HUES64 (cell line): ENCODE measurements at regions not wholly inside any gene's neighbourhood (a gene's known extent, or its start where the extent isn't known, plus 50 kb on each side); places are given as distances from the start of the nearest gene placed in this dataset.

ENCODE experiments used
- H3K27ac ChIP-seq: 2 replicates; pipeline ENCODE4 v1.7.0; 2013; ENCODE audit warnings: low read depth, low read length, inconsistent platforms
- H3K27me3 ChIP-seq: 2 replicates; pipeline ENCODE4 v1.6.1; 2013; ENCODE audit warnings: mild to moderate bottlenecking, low read length; ENCODE audit not compliant: insufficient read depth
- H3K36me3 ChIP-seq: 2 replicates; pipeline ENCODE4 v1.6.1; 2013; ENCODE audit warnings: mild to moderate bottlenecking, low read length; ENCODE audit not compliant: insufficient read depth
- H3K4me1 ChIP-seq: 2 replicates; pipeline ENCODE4 v1.6.1; 2013; ENCODE audit warnings: mild to moderate bottlenecking, low read length, moderate library complexity; ENCODE audit not compliant: insufficient read depth
- H3K4me3 ChIP-seq: 2 replicates; pipeline ENCODE4 v1.5.1; 2013; ENCODE audit warnings: mild to moderate bottlenecking, low read length, moderate library complexity
- H3K9ac ChIP-seq: 2 replicates; pipeline ENCODE4 v1.6.1; 2013; ENCODE audit warnings: mild to moderate bottlenecking, low read depth, low read length
- H3K9me3 ChIP-seq: 2 replicates; pipeline ENCODE4 v1.6.1; 2013; ENCODE audit warnings: low read depth, low read length; ENCODE audit not compliant: insufficient read depth
- WGBS: fragments of 150-250, 120-280 bp; methylation state at CpG from one replicate; pipeline ENCODE4 v1.1.7; 2013; ENCODE audit warnings: missing lambda C conversion rate; 5-methylcytosine and 5-hydroxymethylcytosine counted together

DNA sequence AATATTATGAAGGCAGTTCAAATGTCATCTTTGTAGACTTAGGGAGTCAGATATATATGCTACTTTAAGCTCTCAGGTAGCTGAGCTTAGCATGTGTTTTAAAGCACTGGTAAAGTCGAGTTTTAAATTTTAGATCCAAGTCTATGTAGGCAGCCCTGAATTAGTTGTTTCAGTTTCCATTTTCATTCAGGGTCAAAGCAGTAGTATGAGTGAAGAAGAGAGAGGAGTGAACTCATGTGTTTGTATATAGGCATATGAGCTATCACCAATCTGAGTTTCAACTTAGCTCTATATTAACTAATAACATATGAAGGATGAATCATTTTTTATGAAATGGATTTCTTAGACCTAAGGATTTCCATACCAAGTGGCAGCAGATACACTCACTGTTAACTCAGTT lies 1353.4 kb downstream of the FSTL5 start:
- WGBS: 85% methylated on average over 1 of the region's 1 CpG
- no peaks in the 10 kb centered on the region for H3K9me3 ChIP-seq
- no peak overlapping the region for H3K9ac ChIP-seq
- H3K4me3 ChIP-seq: no peak overlapping the region
- no peaks in the 10 kb centered on the region for H3K27me3 ChIP-seq
- no peak overlapping the region for H3K27ac ChIP-seq
- no peaks in the 10 kb centered on the region for H3K4me1 ChIP-seq
- no peaks in the 10 kb centered on the region for H3K36me3 ChIP-seq

DNA sequence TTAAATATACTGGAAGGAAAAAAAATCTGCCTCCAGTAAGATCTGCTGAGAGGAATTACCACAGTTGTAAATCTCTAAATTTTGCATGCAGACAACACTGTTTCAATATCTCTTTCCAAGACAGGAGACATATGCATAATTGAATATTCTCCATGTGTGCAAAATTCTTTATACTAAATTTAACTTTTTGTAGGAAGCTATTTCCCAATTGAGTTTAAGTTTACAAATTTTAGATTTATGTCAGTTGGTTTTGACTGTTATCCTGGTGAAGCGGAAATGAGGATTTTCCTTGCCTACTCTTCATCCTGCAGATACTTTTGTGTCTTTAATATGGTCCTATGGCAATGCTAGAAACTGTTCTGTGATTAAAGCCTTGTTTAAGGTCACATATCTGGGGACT lies 1352.9 kb downstream of the FSTL5 start:
- no peak overlapping the region for H3K4me3 ChIP-seq
- H3K4me1 ChIP-seq: no peaks in the 10 kb centered on the region
- H3K36me3 ChIP-seq: no peaks in the 10 kb centered on the region
- H3K9me3 ChIP-seq: no peaks in the 10 kb centered on the region
- no peak overlapping the region for H3K9ac ChIP-seq
- WGBS: 91% methylated on average over 1 of the region's 1 CpG
- no peak overlapping the region for H3K27ac ChIP-seq
- H3K27me3 ChIP-seq: no peaks in the 10 kb centered on the region

DNA sequence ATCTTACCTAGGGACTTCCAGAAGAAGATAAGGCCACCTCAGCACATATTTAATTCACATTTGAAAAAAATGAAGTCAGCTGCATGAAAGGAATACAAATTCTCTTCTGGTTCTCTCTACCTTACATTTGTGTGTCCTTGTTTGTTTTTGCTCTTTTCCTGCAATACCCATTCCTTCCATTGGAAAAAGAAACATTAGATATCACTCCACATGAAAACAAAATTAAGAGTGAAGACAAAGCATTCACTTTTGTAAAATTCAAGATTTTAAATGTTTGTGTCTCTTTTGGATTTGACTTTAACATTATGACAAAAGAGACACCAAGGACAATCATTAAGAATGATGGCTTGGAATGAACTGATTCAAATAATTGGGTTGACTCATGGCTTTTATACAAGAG lies 1351.8 kb downstream of the FSTL5 start:
- Histone ChIP-seq H3K27ac (no peak overlapping the region), H3K36me3 (no peaks in the 10 kb centered on the region), H3K4me1 (no peaks in the 10 kb centered on the region), H3K9me3 (no peaks in the 10 kb centered on the region), H3K4me3 (no peak overlapping the region), H3K9ac (no peak overlapping the region), H3K27me3 (no peaks in the 10 kb centered on the region)

DNA sequence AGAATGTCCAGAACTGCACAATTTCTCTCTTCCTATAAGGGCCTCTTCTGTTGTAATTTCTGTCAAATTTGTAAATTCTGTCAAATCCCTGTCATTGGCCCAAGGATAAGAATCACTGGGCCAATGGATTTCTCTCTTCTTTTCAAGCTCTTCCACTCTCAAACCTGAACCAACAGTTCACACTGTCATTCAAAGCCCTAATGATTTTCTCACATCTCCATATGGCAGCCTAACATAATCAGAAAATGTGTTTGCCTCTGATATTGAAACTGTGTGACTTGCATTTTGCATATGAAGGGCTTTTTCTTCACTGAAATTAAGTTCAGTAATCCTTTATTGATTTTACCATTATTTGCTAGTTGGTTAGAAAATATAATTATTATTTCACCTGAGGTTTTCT lies 1349.1 kb downstream of the FSTL5 start:
- H3K27ac ChIP-seq: no peak overlapping the region
- no peaks in the 10 kb centered on the region for H3K4me1 ChIP-seq
- no peaks in the 10 kb centered on the region for H3K27me3 ChIP-seq
- H3K36me3 ChIP-seq: no peaks in the 10 kb centered on the region
- no peak overlapping the region for H3K4me3 ChIP-seq
- no peak overlapping the region for H3K9ac ChIP-seq
- H3K9me3 ChIP-seq: no peaks in the 10 kb centered on the region

DNA sequence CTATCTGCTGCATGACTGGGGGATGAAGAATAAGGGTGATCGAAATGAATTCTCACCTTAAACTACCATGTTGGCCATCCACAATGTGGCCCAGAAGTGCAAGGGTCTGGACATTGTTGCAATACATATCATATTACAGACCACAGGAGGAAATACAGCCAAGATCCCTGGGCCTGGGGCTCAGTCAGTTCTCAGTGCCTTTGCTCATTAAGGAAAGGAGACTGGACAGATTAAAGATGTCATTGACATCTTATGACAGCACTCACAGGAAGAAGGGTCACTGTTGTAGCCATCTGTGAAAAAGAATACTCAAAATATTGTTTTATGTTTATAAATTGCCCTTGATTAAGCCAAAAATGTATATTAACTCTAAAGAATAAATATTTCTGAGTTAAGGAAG lies 1345.2 kb downstream of the FSTL5 start:
- 100% methylated on average over 1 of the region's 1 CpG for WGBS
- no peaks in the 10 kb centered on the region for H3K4me1 ChIP-seq
- H3K9me3 ChIP-seq: no peaks in the 10 kb centered on the region
- H3K9ac ChIP-seq: no peak overlapping the region
- no peak overlapping the region for H3K27ac ChIP-seq
- no peak overlapping the region for H3K4me3 ChIP-seq
- H3K36me3 ChIP-seq: no peaks in the 10 kb centered on the region
- H3K27me3 ChIP-seq: no peaks in the 10 kb centered on the region

DNA sequence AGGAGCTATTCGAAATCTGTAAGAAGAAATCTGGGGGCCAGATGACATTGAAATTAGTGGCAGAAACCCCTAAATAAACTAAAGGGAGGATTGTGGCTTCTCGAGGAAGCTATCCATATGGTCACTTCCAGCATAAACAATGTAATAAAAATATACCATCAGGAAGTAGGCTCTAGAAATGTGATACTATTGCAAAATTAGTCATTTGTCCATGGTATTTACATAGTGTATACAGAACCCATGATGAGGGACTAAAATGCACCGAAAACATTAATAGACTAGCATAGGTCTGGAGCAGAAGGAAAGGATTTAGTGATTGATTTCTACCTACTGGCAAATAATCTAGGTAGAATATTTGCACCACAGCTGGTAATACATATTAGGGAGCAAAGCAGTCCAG lies 1344.0 kb downstream of the FSTL5 start:
- Histone ChIP-seq H3K27me3 (no peaks in the 10 kb centered on the region), H3K36me3 (no peaks in the 10 kb centered on the region), H3K9me3 (no peaks in the 10 kb centered on the region), H3K9ac (no peak overlapping the region), H3K4me1 (no peaks in the 10 kb centered on the region), H3K4me3 (no peak overlapping the region), H3K27ac (no peak overlapping the region)
- 83% methylated on average over 1 of the region's 3 CpGs for WGBS

DNA sequence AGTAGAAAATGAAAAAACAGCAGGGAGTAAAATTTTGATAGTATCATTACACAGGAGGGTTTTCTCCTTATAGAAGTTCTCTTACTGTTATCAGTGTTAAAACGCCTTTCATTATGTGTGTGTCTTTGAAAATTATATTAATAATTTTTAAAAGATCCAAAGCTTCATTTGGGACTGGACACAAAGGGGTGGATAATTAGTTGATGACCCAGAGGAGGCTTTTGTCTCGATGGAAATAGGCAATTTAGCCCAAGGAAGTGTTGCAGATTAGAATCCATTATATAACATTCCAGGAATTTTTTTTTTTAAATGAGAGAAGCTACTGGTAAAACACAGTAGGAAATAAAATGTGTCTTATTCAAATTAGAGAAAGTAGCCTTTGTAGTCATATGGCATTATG lies 1339.3 kb downstream of the FSTL5 start:
- Histone ChIP-seq H3K4me3 (no peak overlapping the region), H3K27ac (no peak overlapping the region), H3K9me3 (no peaks in the 10 kb centered on the region), H3K27me3 (no peaks in the 10 kb centered on the region), H3K9ac (no peak overlapping the region), H3K4me1 (no peaks in the 10 kb centered on the region), H3K36me3 (no peaks in the 10 kb centered on the region)
- WGBS: no CpG with 5 or more reads among the region's 2 CpGs

DNA sequence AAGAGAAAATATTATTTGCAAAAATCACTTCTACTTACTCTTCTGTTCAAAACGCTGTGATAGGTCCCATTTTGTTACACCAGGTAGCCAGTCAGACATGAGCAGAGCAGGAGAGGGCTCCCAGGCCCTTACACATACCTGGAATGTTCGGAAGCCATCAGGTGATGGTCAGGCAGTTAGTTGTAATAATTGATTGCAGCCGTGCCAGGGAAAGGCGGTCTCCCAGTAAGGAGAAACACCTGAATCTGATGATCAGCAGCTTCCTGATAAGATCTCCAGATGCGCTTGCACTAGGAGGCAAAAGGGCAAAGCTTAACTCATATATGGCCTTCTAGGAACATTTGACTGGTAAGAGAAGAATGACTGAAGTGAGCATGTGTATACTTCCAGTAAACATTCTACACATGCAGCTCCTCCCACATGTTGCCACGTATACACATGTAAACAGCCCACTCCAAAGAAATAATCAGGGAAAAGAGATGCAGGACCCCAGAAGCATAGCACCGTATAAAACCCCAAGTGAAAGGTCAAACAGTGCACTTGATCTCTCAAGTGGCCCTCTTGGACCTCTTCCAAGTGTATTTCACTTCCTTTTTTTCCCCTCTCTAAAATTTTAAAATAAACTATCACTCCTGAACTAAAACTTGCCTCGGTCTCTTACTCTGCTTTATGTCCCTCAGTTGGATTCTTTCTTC lies 1338.0 kb downstream of the FSTL5 start:
- Histone ChIP-seq H3K36me3 (no peaks in the 10 kb centered on the region), H3K9me3 (no peaks in the 10 kb centered on the region), H3K27ac (no peak overlapping the region), H3K4me3 (no peak overlapping the region), H3K4me1 (no peaks in the 10 kb centered on the region), H3K27me3 (no peaks in the 10 kb centered on the region), H3K9ac (no peak overlapping the region)
- whole genome bisulfite sequencing: 91% methylated on average over 8 of the region's 8 CpGs

DNA sequence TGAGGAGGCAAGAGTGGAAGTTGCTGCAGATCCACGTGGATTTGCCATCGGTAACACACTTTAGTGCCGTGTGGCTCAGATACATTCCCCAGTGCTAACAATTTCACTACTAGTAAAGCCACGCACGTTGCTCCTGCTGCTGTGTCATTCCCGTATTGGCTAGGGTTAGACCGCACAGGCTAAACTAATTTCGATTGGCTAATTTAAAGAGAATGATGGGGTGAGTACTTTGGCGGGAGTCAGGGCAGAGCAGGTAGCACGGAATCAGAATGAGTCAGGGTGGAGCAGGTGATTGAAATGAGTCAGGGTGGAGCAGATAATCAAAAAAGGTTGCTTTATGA lies 1337.5 kb downstream of the FSTL5 start:
- 96% methylated on average over 10 of the region's 10 CpGs for WGBS
- Histone ChIP-seq H3K9ac (no peak overlapping the region), H3K36me3 (no peaks in the 10 kb centered on the region), H3K27ac (no peak overlapping the region), H3K9me3 (no peaks in the 10 kb centered on the region), H3K27me3 (no peaks in the 10 kb centered on the region), H3K4me1 (no peaks in the 10 kb centered on the region), H3K4me3 (no peak overlapping the region)

DNA sequence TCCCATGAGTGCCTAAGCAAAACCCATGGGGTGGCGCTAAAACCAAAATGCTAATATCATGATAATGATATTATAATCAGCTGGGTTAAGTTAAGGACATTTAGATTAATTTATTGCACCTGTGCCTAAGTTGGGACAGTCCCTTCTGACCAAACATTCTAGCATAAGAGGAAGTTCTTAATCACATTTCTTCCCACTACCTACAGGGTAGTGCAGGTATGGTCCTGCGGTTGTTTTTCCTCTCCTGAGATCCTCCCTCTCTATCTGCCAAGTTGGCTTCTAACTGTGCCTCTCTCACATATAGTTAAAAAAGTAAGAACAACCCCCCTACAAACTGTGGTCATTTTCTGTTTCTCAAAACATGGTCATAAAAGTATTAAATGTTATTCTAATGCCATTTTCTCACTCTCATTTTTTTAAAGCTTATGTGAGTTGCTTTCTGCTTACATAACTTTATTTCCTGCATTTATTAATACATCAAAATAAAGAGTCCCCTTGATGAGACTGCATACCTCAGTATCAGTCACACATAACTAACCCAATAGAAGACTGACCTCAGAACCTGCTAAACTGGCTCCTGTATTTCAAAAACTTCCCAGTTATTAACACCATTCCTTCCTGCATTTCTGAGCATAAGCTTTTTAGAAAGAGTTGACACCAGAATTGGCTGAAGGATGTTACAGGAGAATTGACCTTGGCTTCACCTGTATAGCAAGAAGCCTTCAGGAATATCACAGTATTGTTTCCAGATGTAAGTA lies 1332.5 kb downstream of the FSTL5 start:
- Histone ChIP-seq H3K4me1 (peaks cover 10% of the 10 kb centered on the region), H3K27me3 (no peaks in the 10 kb centered on the region), H3K4me3 (no peak overlapping the region), H3K9ac (no peak overlapping the region), H3K9me3 (no peaks in the 10 kb centered on the region), H3K27ac (no peak overlapping the region), H3K36me3 (no peaks in the 10 kb centered on the region)
- whole genome bisulfite sequencing: 92% methylated on average over 1 of the region's 2 CpGs

DNA sequence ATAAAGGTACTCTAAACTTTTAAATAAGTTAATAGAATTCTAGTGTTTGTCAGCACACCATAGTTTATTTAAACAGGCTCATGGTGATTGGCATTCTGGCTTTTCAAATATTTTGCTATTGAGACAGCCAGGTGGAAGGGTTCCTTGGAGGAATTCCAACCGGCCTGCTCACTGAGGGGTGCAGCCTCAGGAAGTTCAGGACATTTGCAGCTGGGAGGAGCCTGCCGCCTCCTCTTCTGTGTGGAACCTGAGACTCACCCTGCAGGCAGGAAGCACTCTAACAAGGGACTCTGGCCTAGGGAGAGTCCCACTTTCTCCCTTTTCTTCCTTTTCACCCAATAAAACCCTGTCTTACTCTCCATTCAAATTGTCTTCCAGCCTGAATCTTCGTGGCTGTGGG lies 1328.0 kb downstream of the FSTL5 start:
- H3K4me1 ChIP-seq: peaks cover 17% of the 10 kb centered on the region
- no peak overlapping the region for H3K9ac ChIP-seq
- H3K27me3 ChIP-seq: no peaks in the 10 kb centered on the region
- WGBS: 29% methylated on average over 3 of the region's 3 CpGs
- no peaks in the 10 kb centered on the region for H3K36me3 ChIP-seq
- H3K9me3 ChIP-seq: no peaks in the 10 kb centered on the region
- no peak overlapping the region for H3K4me3 ChIP-seq
- no peak overlapping the region for H3K27ac ChIP-seq

DNA sequence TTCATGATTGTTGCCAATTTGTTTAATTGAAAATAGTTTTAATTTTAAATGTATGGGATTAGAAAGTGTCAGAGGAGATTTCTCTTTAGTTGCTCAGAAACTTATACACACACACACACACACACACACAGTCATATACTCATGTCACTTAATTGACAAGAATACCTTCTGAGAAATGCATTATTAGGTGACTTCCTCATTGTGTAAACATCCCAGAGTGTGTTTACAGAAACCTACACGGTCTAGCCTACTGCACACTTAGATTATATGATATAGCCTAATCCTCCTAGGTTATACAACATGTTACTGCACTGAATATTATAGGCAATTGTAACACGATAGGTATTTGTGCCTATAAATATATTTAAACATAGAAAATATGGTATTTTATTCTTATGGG lies 1327.4 kb downstream of the FSTL5 start:
- WGBS: no CpG with 5 or more reads among the region's 2 CpGs
- Histone ChIP-seq H3K9me3 (no peaks in the 10 kb centered on the region), H3K4me3 (no peak overlapping the region), H3K9ac (no peak overlapping the region), H3K36me3 (no peaks in the 10 kb centered on the region), H3K4me1 (peaks cover 17% of the 10 kb centered on the region), H3K27ac (no peak overlapping the region), H3K27me3 (no peaks in the 10 kb centered on the region)
